ENCODE measurements at regions not wholly inside any gene's neighbourhood (a gene's known extent, or its start where the extent isn't known, plus 50 kb on each side); places are given as distances from the start of the nearest gene placed in this dataset.

DNA sequence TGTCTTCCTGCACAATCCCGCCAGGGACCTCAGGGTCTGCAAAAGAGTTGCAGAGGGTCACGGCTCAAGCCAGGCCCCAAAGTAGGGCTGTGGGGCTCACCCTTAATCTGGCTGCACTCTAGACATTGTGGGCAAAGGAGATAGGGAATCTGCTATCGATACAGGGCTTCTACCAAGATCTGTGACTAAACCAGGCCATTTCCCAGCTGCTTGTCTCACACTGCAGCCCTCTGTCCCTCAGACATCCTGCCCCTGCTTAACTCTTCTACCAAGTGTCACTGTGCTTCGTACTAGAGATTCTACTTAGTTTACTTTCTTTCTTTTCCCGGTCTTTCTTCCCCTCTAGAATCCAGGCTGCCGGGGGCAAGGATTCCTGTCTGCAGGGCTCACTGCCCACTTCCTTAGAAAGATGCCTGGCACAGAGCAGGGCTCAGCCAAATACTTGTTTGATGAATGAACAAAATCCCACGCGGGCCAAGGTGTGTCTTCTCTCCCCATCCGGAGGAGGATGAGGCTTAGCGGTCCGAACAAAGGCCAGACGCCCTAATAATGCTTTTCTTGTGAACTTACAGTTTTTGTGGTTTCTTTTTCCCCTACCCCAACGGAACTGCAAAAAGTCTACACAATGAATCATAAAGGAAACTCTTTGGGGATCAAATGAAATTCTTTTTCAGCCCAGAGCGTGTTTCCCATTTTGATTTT is 61.3 kb upstream of the ANO1 start:
- Histone ChIP-seq H3K4me3 (ENCODE audit: low read length) (no peak overlapping the region), H3K36me3 (ENCODE audit: control insufficient read depth, insufficient read depth, low read length) (no peaks in the 10 kb centered on the region), H3K4me1 (ENCODE audit: control insufficient read depth, insufficient read depth, low read length) (no peaks in the 10 kb centered on the region), H3K9me3 (ENCODE audit: control insufficient read depth, low read depth, low read length) (no peaks in the 10 kb centered on the region), H3K27me3 (ENCODE audit: control insufficient read depth, insufficient read depth, low read length) (no peaks in the 10 kb centered on the region), H3K27ac (ENCODE audit: low read length) (no peak overlapping the region)
- 83% methylated on average over 3 of the region's 14 CpGs for WGBS (ENCODE audit: insufficient coverage, low lambda C conversion rate)
- DNase-seq, result no peak

DNA sequence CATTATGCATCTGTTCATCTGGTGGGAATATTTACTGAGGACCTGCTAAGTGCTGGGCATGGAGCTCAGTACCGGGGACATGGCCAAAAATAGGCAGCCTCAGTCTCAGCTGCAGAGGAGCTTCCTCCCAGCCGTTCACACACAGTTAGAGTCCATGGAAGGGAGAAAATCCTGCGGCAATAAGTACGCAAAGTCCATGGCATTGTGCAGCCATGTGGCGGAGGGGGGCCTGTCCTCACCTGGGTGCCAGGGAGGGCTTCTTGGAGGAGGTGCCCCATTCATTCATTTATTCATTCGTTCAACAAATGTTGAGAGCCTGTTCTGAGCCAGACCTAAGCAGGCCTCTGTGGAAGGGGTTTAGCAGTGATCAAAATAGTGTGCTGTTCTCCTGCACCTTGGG is 59.3 kb upstream of the ANO1 start:
- DNase-seq, result no peak
- H3K27me3 ChIP-seq (ENCODE audit: control insufficient read depth, insufficient read depth, low read length), result no peaks in the 10 kb centered on the region
- WGBS (ENCODE audit: insufficient coverage, low lambda C conversion rate), result no CpG with 5 or more reads among the region's 6 CpGs

DNA sequence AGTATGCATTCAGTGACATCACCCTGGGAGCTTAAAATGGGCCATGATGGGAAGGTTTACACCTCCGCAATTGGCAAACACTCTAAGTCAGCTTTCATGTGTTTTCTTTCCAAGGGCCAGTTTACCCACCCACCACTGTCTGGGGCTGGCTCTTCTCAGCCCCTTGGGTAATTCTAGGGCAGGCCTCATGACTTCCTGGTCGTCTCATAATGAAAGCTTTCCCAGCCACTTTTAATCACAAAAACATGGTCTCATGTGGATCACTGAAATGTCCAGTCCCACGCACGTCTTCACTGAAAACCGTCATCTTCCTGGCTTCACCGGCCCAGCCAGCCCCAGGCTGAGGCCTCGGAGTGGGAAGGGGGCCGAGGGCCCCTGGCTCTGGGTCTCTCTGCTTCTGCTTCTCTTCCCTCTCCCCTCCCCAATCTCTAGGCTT is 58.5 kb upstream of the ANO1 start:
- Histone ChIP-seq H3K27ac (ENCODE audit: low read length) (no peak overlapping the region), H3K27me3 (ENCODE audit: control insufficient read depth, insufficient read depth, low read length) (no peaks in the 10 kb centered on the region), H3K36me3 (ENCODE audit: control insufficient read depth, insufficient read depth, low read length) (no peaks in the 10 kb centered on the region), H3K4me1 (ENCODE audit: control insufficient read depth, insufficient read depth, low read length) (no peaks in the 10 kb centered on the region), H3K9me3 (ENCODE audit: control insufficient read depth, low read depth, low read length) (no peaks in the 10 kb centered on the region), H3K4me3 (ENCODE audit: low read length) (no peak overlapping the region)
- no CpG with 5 or more reads among the region's 8 CpGs for WGBS (ENCODE audit: insufficient coverage, low lambda C conversion rate)
- no peak for DNase-seq

More for the DNA sequence above, 59.3 kb upstream of the ANO1 start:
- Histone ChIP-seq H3K27ac (ENCODE audit: low read length) (no peak overlapping the region), H3K36me3 (ENCODE audit: control insufficient read depth, insufficient read depth, low read length) (no peaks in the 10 kb centered on the region), H3K4me3 (ENCODE audit: low read length) (no peak overlapping the region), H3K4me1 (ENCODE audit: control insufficient read depth, insufficient read depth, low read length) (no peaks in the 10 kb centered on the region), H3K9me3 (ENCODE audit: control insufficient read depth, low read depth, low read length) (no peaks in the 10 kb centered on the region)

DNA sequence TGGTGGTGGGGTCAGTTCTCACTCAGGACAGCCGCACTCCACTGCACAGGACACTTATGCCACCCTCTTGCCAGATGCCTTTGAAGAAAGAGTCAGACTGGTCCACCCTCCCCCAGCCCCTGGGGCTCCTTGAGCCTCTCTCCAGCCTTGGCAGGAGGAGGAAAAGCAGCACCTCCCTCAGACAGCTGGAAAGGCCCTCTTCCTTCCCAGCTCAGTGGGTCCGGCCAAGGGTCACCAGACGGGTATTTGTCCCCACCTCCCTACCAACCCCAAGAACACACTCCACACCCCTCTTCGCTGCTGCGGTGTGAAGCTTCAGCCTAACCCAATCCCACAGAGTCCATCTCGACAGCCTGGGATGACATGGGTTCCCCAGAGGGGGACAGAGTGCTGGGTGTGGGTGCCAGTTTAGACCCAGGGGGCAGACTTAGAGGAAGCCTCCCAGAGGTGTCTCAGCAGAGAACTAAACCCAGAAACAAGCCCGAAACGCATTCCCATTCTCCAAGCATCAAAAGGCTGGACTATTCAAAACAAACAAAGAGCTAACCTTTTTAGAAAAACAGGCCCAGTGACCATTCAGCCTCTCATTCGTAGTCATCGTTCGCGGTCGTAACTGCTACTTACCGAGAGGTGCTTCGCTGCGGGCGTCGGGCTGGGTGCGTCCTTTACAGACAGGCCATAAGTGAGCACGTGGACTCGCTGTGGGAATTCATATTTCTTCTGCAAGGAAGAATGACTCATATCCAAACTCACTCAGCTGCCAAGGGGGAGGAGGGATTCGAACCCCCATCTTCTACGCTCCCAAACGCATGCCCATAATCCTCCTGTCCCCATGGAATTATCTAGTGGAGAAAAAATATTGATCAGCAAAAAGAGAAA is 57.5 kb upstream of the ANO1 start:
- 91% methylated on average over 6 of the region's 24 CpGs for WGBS (ENCODE audit: insufficient coverage, low lambda C conversion rate)
- DNase-seq, result no peak

DNA sequence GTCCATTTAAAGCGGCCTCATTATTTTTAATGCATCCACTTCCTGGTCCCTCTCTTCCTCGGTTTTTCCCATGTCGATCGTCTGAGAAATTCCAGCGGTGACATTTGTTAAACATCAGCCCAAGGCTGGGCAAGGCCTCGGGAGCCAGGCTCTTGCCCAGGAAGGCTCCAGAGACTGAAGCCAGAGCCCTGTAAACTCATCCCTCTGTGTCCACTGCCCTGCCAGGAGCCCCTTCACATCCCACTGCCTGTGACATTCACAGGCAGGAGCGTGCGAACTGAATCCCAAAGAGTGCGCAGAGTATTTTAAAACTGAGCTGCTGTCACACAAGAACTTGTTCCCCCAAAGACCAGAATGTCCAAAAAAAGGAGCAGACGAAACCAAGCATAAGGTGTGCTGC is 56.5 kb upstream of the ANO1 start:
- no peak overlapping the region for H3K27ac ChIP-seq (ENCODE audit: low read length)
- peaks cover 11% of the 10 kb centered on the region for H3K9me3 ChIP-seq (ENCODE audit: control insufficient read depth, low read depth, low read length)
- no peaks in the 10 kb centered on the region for H3K27me3 ChIP-seq (ENCODE audit: control insufficient read depth, insufficient read depth, low read length)
- no peak for DNase-seq
- H3K4me3 ChIP-seq (ENCODE audit: low read length), result no peak overlapping the region
- no CpG with 5 or more reads among the region's 10 CpGs for WGBS (ENCODE audit: insufficient coverage, low lambda C conversion rate)
- H3K4me1 ChIP-seq (ENCODE audit: control insufficient read depth, insufficient read depth, low read length), result no peaks in the 10 kb centered on the region
- no peaks in the 10 kb centered on the region for H3K36me3 ChIP-seq (ENCODE audit: control insufficient read depth, insufficient read depth, low read length)

More for the DNA sequence above, 57.5 kb upstream of the ANO1 start:
- Histone ChIP-seq H3K4me3 (ENCODE audit: low read length) (no peak overlapping the region), H3K4me1 (ENCODE audit: control insufficient read depth, insufficient read depth, low read length) (no peaks in the 10 kb centered on the region), H3K27ac (ENCODE audit: low read length) (no peak overlapping the region), H3K9me3 (ENCODE audit: control insufficient read depth, low read depth, low read length) (peaks cover 3% of the 10 kb centered on the region), H3K36me3 (ENCODE audit: control insufficient read depth, insufficient read depth, low read length) (no peaks in the 10 kb centered on the region), H3K27me3 (ENCODE audit: control insufficient read depth, insufficient read depth, low read length) (no peaks in the 10 kb centered on the region)

GRCh38 chr11:70024036-70024772 is 53.9 kb upstream of the ANO1 start:
- no CpG with 5 or more reads among the region's 13 CpGs for WGBS (ENCODE audit: insufficient coverage, low lambda C conversion rate)

DNA sequence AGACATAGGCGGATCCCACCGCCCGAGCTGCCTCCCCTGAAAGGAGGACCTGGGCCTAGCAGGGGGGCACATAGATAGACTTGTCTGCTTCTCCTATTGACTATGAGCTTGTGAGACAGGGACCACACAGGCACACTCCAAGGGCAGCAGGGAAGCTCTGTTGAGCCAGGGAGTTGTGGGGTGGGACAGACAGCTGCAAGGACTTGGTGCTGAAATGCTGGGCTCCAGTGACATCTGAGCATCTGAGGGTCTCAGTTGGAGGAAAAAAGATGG is 53.4 kb upstream of the ANO1 start:
- DNase-seq, result no peak
- Histone ChIP-seq H3K9me3 (ENCODE audit: control insufficient read depth, low read depth, low read length) (peaks cover 11% of the 10 kb centered on the region), H3K27ac (ENCODE audit: low read length) (no peak overlapping the region), H3K4me3 (ENCODE audit: low read length) (no peak overlapping the region), H3K27me3 (ENCODE audit: control insufficient read depth, insufficient read depth, low read length) (no peaks in the 10 kb centered on the region), H3K4me1 (ENCODE audit: control insufficient read depth, insufficient read depth, low read length) (no peaks in the 10 kb centered on the region), H3K36me3 (ENCODE audit: control insufficient read depth, insufficient read depth, low read length) (no peaks in the 10 kb centered on the region)
- no CpG with 5 or more reads among the region's 3 CpGs for WGBS (ENCODE audit: insufficient coverage, low lambda C conversion rate)

More at GRCh38 chr11:70024036-70024772, 53.9 kb upstream of the ANO1 start:
- Histone ChIP-seq H3K27me3 (ENCODE audit: control insufficient read depth, insufficient read depth, low read length) (no peaks in the 10 kb centered on the region), H3K36me3 (ENCODE audit: control insufficient read depth, insufficient read depth, low read length) (no peaks in the 10 kb centered on the region), H3K27ac (ENCODE audit: low read length) (no peak overlapping the region), H3K9me3 (ENCODE audit: control insufficient read depth, low read depth, low read length) (peaks cover 11% of the 10 kb centered on the region), H3K4me3 (ENCODE audit: low read length) (no peak overlapping the region), H3K4me1 (ENCODE audit: control insufficient read depth, insufficient read depth, low read length) (no peaks in the 10 kb centered on the region)
- DNase-seq, result no peak

DNA sequence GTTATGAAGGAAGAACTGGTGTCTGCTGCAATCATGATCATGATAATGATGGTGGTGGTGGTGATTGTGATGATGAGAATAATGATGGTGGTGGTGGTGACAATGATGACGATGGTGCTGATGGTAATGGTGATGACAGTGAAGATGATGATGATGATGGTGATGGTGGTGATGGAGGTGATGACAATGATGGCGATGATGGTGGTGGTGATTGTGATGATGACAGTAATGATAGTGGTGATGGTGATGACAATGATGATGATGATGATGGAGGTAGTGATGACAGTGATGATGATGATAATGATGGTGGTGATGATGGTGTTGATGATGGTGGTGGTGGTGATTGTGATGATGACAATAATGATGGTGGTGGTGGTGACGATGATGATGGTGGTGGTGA is 52.8 kb upstream of the ANO1 start:
- Histone ChIP-seq H3K36me3 (ENCODE audit: control insufficient read depth, insufficient read depth, low read length) (no peaks in the 10 kb centered on the region), H3K4me3 (ENCODE audit: low read length) (no peak overlapping the region), H3K27me3 (ENCODE audit: control insufficient read depth, insufficient read depth, low read length) (no peaks in the 10 kb centered on the region), H3K27ac (ENCODE audit: low read length) (no peak overlapping the region), H3K9me3 (ENCODE audit: control insufficient read depth, low read depth, low read length) (peaks cover 11% of the 10 kb centered on the region), H3K4me1 (ENCODE audit: control insufficient read depth, insufficient read depth, low read length) (no peaks in the 10 kb centered on the region)
- DNase-seq, result no peak
- 89% methylated on average over 3 of the region's 3 CpGs for WGBS (ENCODE audit: insufficient coverage, low lambda C conversion rate)

DNA sequence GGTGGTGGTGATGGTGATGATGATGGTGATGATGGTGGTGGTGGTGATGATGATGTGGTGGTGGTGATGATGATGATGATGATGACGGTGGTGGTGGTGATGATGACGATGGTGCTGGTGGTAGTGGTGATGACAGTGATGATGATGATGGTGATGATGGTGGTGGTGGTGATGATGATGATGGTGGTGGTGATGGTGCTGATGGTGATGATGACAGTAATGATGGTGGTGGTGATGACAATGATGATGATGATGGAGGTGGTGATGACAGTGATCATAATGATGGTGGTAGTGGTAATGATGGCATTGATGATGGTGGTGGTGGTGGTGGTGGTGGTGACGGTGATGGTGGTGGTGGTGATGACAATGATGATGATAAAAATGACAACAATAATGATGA is 52.1 kb upstream of the ANO1 start:
- 64% methylated on average over 2 of the region's 3 CpGs for WGBS (ENCODE audit: insufficient coverage, low lambda C conversion rate)
- Histone ChIP-seq H3K27ac (ENCODE audit: low read length) (no peak overlapping the region), H3K4me3 (ENCODE audit: low read length) (no peak overlapping the region), H3K4me1 (ENCODE audit: control insufficient read depth, insufficient read depth, low read length) (no peaks in the 10 kb centered on the region), H3K36me3 (ENCODE audit: control insufficient read depth, insufficient read depth, low read length) (no peaks in the 10 kb centered on the region), H3K9me3 (ENCODE audit: control insufficient read depth, low read depth, low read length) (peaks cover 11% of the 10 kb centered on the region), H3K27me3 (ENCODE audit: control insufficient read depth, insufficient read depth, low read length) (no peaks in the 10 kb centered on the region)
- DNase-seq, result no peak

- WGBS (ENCODE audit: insufficient coverage, low lambda C conversion rate), result no CpG with 5 or more reads among the region's 5 CpGs
These were observed 51.4 kb upstream of the ANO1 start for GRCh38 chr11:70026726-70027125.

More at GRCh38 chr11:70026726-70027125, 51.4 kb upstream of the ANO1 start:
- Histone ChIP-seq H3K9me3 (ENCODE audit: control insufficient read depth, low read depth, low read length) (peaks cover 11% of the 10 kb centered on the region), H3K27me3 (ENCODE audit: control insufficient read depth, insufficient read depth, low read length) (no peaks in the 10 kb centered on the region), H3K4me3 (ENCODE audit: low read length) (no peak overlapping the region), H3K27ac (ENCODE audit: low read length) (no peak overlapping the region), H3K36me3 (ENCODE audit: control insufficient read depth, insufficient read depth, low read length) (no peaks in the 10 kb centered on the region), H3K4me1 (ENCODE audit: control insufficient read depth, insufficient read depth, low read length) (no peaks in the 10 kb centered on the region)
- DNase-seq, result no peak

All from large intestine (tissue), 3 donors.